CD4-positive, alpha-beta T cell treated with Interleukin-17A for 1 hour (primary cell): ENCODE measurements at regions not wholly inside any gene's neighbourhood (a gene's known extent, or its start where the extent isn't known, plus 50 kb on each side); places are given as distances from the start of the nearest gene placed in this dataset.

Source experiments
- DNase-seq: peaks from one replicate; pipeline ENCODE4 v3.0.0-alpha.2; 2020

- DNase-seq, result no peak
These were observed 312.4 kb upstream of the SOX11 start for GRCh38 chr2:5379811-5380210.

- DNase-seq, result no peak
These were observed 306.6 kb upstream of the SOX11 start for GRCh38 chr2:5385596-5385995.

GRCh38 chr2:5387406-5387805 is 304.8 kb upstream of the SOX11 start:
- DNase-seq, result no peak

- no peak for DNase-seq
These were observed 302.4 kb upstream of the SOX11 start for GRCh38 chr2:5389740-5390139.

- DNase-seq, result no peak
These were observed 300.8 kb upstream of the SOX11 start for GRCh38 chr2:5391362-5391761.

- DNase-seq, result no peak
These were observed 299.5 kb upstream of the SOX11 start for GRCh38 chr2:5392658-5393057.

- DNase-seq, result no peak
These were observed 298.7 kb upstream of the SOX11 start for GRCh38 chr2:5393474-5393873.

GRCh38 chr2:5394223-5394622 is 298.0 kb upstream of the SOX11 start:
- DNase-seq, result no peak

- DNase-seq, result no peak
These were observed 291.0 kb upstream of the SOX11 start for GRCh38 chr2:5401115-5401657.

GRCh38 chr2:5403392-5403791 is 288.8 kb upstream of the SOX11 start:
- DNase-seq, result no peak

- no peak for DNase-seq
These were observed 282.2 kb upstream of the SOX11 start for GRCh38 chr2:5409898-5410381.

GRCh38 chr2:5410991-5411700 is 281.0 kb upstream of the SOX11 start:
- DNase-seq, result no peak

GRCh38 chr2:5412001-5412400 is 280.2 kb upstream of the SOX11 start:
- no peak for DNase-seq

- no peak for DNase-seq
These were observed 258.3 kb upstream of the SOX11 start for GRCh38 chr2:5433855-5434254.

- DNase-seq, result no peak
These were observed 254.8 kb upstream of the SOX11 start for GRCh38 chr2:5437375-5437774.

- no peak for DNase-seq
These were observed 252.0 kb upstream of the SOX11 start for GRCh38 chr2:5440174-5440573.

- no peak for DNase-seq
These were observed 249.4 kb upstream of the SOX11 start for GRCh38 chr2:5442736-5443135.

- DNase-seq, result no peak
These were observed 248.0 kb upstream of the SOX11 start for GRCh38 chr2:5444168-5444567.

GRCh38 chr2:5444854-5445253 is 247.3 kb upstream of the SOX11 start:
- no peak for DNase-seq

GRCh38 chr2:5449867-5450266 is 242.3 kb upstream of the SOX11 start:
- no peak for DNase-seq

GRCh38 chr2:5453220-5454050 is 238.7 kb upstream of the SOX11 start:
- DNase-seq, result no peak

GRCh38 chr2:5454051-5454390 is 238.2 kb upstream of the SOX11 start:
- no peak for DNase-seq

- DNase-seq, result no peak
These were observed 233.1 kb upstream of the SOX11 start for GRCh38 chr2:5459041-5459440.

- no peak for DNase-seq
These were observed 227.5 kb upstream of the SOX11 start for GRCh38 chr2:5464657-5465056.
